NOMO-1 treated with dmso at 0.1 percent for 144 hours (cell line): ENCODE measurements at regions not wholly inside any gene's neighbourhood (a gene's known extent, or its start where the extent isn't known, plus 50 kb on each side); places are given as distances from the start of the nearest gene placed in this dataset.

Source experiments
- DNase-seq: peaks from one replicate; lab custom pipeline; 2025; ENCODE audit not compliant: unreplicated experiment; lab: John Stamatoyannopoulos, UW

DNA sequence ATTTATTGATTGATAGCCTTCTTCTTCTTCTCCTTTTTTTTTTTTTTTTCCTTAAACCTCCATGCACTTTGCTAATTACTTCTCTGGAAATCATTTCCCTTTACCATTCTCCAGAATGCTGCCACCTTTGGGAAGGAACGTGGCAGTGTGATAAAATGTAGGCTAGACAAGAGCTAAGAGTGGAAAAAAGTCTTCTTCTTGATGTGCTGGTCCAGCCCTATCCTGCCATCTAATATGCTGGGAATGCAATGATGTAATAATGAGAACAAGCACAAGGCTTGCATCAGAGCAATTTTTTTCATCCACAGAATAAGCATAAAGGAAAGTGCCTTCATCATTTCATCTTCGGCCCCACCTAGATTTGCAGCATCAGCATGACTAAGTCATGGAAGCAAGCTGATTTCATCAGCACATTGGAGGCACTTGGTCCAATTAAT is 128.7 kb upstream of the ZFHX3 start:
- DNase-seq, result no peak

DNA sequence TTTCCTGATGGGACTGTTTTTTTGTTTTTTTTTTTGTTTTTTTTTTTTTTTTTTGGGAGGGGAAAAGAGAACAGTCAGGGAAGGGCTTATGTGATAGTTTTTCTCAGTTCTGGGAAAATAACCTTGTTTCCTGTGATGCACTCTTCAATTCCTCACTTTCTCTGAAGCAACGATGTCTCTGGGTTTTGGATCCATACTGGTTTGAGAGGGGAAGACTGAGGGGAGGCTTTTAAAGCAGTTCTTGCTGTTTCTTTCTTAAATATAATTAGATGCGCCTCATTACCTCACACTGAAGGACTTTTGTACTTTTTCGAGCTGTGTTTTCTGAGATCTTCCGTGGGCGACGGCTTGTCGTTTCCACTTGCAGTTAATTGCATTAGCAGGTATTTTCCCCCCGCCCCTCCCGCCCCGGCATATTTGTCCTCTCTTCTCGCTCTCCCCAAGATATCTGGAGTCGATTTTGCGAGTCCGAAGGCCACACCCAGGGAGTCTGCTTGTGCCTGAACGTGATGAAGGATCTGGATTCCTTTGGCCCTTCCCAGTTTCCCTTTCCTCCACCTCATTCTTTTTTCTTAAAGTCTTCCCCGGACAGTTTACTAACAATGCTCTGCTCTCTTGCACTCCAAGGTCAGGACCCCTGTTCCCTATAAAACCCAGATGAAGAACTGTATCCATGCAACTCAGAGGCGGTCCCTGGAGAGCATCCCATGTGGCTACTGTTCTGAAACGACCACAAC is 125.2 kb upstream of the ZFHX3 start:
- no peak for DNase-seq

DNA sequence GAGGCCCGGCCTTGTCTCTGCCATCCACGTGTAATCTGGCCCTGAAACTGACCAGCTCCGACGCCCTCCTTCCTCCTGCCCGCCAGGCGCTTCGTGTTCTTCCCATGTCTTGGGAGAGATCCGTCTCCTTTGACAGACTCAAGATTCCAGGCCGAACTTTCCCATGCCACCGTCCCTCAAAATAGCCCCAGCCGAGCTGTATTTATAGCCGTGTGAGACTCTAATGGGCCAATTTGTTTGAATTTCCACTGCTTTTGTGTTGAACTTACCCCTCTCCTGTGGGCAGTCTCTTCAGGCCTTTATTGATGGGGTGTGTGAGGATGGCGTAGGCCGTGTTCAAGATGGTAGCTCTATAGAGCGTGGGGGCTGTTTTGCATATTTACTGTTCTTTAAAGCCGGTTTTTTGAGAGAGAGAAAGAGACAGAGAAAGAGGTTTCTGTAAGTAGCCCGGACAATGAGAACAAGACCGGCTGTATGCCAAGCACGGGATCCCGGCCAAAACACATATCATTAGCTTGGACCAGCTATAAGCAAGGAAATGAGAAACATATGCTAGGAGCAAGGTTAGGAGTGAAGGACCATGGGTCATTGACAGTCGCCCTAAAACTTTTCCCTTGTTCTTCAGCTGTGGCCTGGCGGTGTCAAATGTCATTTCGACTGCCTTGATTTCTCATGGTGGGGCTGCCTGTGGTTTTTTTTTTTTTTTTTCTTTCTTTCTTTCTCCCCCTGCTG is 124.5 kb upstream of the ZFHX3 start:
- no peak for DNase-seq

DNA sequence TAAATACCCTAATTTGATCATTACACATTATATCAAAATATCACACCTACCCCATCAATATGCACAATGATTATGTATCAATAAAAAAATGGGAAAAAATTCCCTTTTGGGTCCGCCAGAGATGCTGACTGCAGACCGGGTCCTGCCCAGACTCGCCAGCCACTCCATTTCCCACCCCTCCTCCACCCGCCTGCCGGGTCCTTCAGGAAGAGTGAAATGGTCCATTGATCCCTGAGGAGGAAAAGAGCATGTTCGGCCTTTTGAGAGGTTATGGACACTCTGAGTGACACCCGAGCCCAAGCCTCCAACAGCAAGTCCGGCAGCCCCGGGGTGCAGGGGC is 123.9 kb upstream of the ZFHX3 start:
- no peak for DNase-seq

DNA sequence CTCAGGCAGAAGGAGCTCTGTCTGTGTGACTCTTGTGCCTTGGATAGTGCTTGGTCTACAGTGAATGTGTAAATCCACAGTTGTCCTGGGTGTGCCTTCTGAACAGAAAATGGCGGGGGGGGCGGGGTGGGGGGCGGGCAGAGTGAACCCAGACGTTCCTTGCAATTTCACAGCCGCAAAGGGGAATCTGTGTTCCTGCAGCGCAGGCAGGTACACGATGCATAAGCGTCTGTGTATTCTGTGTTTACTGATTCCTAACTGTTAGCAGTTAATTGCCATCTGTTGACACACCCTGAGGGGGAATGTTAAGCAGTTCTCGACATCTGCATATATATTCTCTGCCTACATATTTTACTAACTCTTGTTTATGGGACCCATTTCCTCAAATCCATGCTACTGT is 123.5 kb upstream of the ZFHX3 start:
- DNase-seq, result no peak

DNA sequence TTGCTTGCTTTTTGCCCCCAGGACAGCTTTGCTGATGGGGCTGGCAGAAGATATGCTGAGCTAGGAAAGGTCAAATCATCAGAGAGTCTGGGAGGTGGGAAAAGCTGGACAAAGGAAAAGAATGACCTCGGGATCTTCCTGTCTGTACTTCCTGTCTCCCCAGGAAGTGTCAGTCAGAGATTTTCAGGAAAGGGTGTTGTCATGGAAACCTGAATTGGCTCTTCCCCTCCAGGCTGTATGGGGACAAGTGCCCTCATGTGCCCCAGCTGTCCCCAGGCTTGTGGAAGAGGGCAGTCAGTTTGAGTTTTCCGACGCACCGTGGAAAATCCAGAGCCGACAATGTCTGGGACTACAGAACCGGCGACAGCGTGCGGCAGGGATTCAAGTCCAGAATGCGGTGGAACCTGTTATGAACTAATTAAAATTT is 122.7 kb upstream of the ZFHX3 start:
- DNase-seq, result no peak

DNA sequence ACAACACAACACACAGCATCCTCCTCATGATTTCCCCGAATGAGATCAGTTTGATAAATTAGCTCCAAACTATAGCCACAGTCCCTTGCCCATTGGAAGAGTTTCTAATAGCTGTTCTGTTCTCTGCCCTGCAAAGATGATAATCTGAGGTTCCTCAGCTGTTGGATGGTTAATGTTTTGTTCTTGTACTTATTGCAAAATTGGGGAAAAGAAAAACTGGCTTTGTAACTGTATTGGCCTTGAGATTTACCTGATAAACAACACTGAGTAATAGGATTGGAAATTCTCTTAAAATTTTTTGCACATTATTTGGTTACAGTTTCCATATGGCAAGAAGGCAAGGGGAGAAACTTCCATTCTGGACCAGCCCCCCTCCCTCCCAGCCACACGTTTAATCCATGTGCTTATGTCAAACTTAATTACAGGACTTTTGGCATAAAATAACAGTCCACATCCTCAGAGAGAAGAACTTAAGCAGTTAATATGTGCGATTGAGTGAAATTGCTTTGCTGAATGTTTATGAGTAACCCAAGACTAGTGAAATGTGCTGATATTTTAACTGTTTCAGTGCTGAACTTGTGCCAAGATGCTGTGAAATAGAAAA is 119.1 kb upstream of the ZFHX3 start:
- no peak for DNase-seq

DNA sequence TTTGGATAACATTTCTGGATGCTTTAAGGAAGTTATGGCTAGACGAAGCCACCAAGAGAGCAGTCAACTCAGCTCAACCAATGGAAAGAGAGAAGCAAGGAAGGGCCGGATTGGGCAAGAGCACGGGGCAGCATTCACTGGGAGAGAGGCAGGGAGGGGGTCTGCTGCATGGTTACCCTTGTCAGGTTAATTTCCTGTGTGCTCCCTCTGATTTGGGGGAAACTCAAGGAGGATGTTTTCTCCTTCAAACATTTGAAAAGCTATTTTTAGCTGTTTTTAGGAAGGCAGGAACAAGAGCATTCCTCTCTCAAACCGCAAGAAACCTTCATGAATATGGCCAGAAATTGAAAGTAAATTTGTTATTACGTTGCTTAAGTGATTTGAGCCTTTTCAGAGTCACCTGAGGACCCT is 118.5 kb upstream of the ZFHX3 start:
- peak; percentile 1 for DNase-seq

DNA sequence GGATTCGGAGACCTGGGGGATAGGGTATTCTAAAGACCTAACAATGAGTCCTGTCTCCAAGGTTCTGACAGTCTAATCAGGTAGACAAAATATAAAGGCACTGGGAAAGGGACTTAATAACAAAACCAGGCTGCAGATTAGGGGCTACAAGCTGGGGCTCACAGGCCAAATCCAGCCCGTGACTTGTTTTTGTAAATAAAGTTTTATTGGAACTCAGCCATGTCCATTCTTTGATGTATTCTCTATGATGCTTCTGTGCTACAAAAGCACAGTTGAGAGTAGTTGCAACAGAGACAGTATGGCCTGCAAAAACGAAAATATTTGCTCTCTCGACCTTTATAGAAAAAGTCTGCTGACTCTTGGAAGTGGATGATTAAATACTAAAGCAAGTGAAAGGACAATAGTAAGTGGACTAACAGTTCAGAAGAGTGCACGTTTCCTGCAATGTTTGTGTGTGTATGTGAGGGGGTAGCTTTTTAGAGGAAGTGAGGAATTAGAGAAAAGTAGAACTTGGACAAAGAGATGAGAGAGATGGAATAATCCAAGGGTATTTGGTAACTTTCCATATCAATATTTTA is 115.4 kb upstream of the ZFHX3 start:
- no peak for DNase-seq

DNA sequence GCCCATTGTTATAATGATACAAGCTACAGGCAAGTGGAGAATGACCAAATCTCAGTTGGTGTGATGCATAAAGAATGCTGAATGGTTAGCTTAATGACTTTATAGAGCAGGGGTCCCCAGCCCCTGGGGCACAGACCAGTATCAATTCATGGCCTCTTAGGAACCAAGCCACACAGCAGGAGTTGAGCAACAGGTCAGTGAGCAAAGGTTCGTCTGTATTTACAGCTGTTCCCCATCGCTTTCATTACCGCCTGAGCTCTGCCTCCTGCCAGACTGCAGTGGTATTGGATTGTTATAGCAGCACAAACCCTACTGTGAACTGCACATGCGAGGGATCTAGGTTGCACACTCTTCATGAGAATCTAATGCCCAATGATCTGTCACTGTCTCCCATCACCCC is 114.0 kb upstream of the ZFHX3 start:
- DNase-seq, result no peak

DNA sequence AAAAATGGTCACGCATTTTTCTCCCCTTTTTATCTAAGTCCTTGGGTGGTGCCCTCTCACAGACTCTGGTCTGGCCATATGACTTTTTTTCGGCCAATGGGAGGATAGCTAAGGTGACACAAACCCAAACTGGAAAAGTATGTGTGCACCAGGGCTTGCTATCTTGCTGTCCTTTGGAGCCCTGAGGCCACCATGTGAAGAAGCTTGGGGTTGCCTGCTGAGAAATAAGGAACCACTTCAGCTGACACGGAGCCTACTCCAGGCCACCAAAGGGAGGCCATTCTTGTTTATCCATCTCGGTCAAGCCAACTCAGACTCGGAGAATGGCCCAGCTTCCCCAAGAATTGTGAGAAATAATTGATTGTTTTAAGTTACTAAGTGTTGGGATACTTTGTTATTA is 111.4 kb upstream of the ZFHX3 start:
- DNase-seq, result no peak

DNA sequence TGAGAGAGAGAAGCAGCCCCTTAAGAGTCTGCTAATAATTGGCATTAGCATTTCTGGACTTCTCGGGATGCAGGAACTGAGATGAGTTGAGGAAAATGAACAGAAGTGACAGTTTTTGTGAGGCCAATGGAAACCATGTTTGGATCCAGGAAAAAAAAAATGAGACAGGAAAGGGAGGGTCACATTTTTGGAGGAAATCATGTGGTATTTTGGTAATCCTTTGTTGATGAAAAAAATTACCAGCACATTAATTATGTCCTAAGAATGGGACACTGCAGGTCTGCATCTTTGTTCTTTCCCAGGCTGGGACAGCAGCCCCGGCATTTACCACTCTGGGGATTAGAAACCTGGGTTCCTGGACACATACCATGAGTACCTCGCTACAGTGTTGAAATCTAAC is 109.9 kb upstream of the ZFHX3 start:
- DNase-seq, result no peak

DNA sequence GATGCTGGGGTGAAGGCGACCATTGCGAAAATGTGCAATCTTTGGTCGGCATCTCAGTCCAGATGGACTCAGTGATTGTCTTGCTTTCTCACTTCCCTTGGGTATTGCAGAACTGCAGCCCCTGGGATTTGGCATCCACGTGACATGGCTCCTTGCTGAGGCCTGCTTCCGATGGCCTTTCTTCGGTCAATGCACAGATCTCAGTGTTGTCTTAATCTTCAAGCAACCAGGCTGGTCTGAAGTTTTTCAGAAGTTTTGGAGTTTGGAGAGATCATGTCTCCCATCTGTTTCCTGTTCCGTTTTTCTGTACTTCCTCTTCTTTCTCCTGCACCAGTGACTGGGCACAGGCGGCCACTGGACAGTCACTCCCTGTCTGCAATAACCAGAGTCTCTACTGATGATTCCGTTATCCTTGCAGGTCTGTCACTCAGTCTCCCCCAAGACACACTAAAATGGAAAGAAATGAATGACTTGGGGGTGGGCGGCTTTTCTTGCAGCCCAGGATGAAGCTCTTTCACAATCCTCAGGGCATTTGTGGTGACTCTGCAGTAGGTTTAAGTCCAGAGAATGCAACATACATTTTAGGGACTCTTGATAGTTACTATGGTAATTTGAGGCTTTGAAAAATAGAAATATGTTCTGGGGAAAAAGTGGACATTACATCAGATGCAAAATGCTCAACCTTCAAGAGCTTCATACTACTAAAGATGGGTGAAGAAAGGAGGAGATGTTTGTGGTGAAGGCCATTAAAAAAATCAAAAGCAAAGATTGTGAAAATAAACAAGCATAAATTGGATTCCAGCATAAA is 106.3 kb upstream of the ZFHX3 start:
- DNase-seq, result peak; percentile 93

DNA sequence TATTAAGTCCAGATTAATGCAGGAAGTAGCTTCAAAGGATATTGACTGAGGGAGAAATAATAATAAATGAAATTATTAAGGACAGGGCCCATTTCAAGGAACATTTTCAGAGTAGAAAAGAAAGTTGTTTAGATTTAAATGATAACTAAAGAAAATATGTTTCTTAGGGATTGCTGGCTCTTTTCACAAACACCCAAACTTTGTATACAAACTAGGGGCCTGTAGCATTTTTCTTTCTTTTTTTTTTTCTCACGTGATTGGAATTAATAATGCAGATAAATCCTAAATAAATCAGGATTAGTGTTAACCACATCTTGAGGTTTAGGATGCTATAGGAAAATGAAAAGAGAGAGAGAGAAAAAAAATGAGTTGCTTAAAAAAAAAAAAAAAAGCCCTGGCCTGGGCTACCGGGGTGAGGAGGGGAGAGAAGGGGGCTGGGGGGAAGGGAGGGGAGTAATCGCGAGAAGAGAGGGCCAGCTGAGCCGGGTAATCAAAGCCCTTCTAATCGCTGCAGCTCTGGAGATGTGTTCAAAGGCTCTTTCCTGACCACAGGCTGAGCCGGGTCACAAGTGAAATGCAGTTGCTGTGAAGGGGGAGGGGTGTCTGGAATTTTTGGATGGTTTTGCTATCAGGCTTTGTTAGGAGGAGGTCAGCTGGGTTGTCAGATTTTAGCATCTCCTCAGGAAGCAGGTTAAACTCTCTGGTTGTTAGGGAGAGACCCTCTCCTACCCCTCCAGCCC is 104.6 kb upstream of the ZFHX3 start:
- DNase-seq, result no peak

DNA sequence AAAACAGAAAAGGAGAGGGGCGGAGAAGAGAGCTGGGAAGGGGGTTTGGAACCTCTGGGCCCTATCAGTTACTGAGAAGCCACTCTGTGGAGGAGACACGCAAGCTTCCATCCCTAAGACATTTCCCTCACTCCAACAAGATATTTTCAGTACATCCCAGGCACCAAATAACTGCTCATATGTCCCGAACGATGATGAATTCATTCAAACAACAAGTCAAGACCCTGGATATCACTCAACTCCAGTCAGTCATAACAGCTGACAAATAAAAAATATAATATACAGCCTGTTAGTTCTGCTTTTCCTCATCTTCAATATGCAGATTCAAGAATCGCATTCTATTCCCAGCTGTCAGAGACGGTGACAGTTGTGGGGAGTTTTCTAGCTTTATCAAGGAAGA is 104.0 kb upstream of the ZFHX3 start:
- DNase-seq, result no peak

DNA sequence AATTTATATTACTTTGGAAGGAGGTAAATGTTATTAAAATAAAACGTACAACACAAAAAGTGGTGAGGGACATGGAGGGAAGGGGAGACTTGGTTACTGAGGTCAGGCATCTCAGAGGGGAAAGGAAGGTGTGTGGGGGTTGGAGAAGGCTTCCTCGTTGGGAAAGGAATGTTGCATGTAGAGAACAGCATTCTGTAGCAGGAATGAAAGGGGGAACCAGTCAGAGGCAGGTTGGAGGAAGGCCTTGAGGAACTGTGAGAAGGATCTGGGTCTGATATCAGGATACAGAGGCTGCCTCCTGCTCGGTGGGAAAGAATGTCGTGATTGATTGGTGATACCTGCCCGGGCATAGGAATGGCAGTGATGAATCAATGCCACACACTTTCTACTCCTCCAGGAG is 103.3 kb upstream of the ZFHX3 start:
- DNase-seq, result no peak

DNA sequence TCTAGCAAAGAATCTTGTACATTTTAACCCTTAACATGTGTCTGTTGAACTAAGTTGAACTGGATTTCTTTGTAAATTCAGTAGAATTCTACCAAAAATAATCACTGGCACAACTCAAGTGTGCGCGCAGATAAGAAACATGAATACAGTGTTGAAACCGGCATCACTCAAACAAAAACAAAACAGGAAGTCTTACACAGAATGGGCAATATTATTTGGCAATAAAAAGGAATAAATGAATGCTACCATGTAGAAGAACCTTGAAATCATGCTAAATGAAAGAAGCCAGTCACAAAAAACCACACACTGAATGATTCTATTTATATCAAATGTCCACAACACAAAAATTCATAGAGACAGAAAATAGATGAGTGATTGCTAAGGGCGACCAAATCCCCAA is 102.9 kb upstream of the ZFHX3 start:
- no peak for DNase-seq

DNA sequence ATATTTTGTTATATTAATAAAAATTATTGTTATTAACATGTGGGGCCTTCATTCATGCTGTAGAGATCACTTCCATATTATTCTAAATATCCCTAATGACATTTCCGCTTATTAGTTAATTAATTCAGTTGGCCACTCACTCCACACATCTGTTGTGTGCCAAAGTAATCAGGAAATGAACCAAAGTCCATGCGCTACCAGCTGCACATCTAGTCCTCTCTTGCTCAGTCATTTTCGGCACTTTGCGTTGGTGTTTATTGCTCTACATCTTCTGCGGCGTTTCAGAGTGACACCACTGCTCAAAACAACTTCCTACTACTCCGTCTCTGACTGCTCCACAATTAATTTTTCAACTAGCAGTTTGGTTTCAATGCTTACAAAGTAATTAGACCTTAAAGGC is 101.4 kb upstream of the ZFHX3 start:
- no peak for DNase-seq

DNA sequence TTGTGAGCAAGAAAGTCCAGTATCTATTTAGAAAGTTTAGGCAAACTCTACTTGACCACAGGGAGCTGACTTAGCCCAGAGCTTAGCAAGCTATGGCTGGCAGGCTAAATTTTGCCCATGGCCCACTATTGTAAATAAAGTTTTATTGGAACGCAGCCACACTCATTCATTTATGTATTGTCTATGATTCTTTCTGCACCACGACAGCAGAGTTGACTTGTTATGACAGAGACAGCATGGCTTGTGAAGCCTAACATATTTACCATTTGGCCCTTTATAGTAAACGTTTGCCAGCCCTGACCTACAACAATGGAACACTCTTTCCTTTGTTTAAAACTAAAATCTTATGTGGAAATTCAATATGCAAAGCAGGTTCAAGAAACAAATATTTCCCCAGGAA is 100.0 kb upstream of the ZFHX3 start:
- no peak for DNase-seq

DNA sequence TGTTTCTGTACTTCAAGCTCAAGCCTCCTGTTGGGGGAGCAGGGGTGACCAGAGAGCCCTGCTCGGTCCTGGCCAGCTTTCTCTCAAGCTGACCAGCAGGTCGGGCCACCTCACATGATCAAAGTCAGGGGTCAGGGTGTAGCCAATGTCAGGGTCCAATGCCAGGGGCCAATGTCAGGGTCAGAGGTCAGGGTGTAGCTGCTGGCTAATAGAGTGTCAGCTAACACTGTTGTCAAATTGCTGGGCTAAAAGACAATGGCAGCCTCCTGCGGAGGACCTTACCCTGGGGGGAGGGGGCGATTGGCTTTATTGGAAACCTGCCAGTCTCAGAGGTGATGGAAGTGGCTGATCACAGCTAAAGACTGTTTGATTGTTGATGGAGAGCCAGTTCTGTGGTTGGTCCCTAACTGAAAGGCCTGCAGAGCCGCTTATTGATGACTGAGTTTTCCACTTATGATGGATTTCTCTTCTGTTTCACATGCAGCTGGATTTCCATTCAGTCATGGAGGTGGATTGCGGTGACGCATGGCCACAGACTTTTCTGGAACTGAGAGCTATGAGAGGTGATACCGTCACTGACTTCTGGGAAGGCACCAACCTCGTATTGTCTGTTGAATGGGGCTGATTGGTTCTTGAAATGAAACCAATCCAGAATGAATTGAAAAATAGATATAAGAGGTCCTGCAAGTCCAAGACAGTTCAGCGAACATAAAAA is 97.4 kb upstream of the ZFHX3 start:
- DNase-seq, result no peak
